ENCODE measurements at regions not wholly inside any gene's neighbourhood (a gene's known extent, or its start where the extent isn't known, plus 50 kb on each side); places are given as distances from the start of the nearest gene placed in this dataset.

- no peak overlapping the region for H3K4me3 ChIP-seq (ENCODE audit: low read length)
- TF ChIP-seq CTCF (conservative IDR thresholded peaks at IDR 0.05; ENCODE audit: low read length), result no peak
- no peak for DNase-seq (ENCODE audit: low read depth)
These were observed 243.0 kb downstream of the HNMT start for GRCh38 chr2:138207074-138207930.

- H3K4me3 ChIP-seq (ENCODE audit: low read length), result no peak overlapping the region
- TF ChIP-seq CTCF (conservative IDR thresholded peaks at IDR 0.05; ENCODE audit: low read length), result no peak
- DNase-seq (ENCODE audit: low read depth), result no peak
These were observed 244.7 kb downstream of the HNMT start for GRCh38 chr2:138209009-138209408.

GRCh38 chr2:138210487-138210886 is 246.2 kb downstream of the HNMT start:
- DNase-seq (ENCODE audit: low read depth), result no peak
- H3K4me3 ChIP-seq (ENCODE audit: low read length), result no peak overlapping the region
- no peak for TF ChIP-seq CTCF (conservative IDR thresholded peaks at IDR 0.05; ENCODE audit: low read length)

- no peak for DNase-seq (ENCODE audit: low read depth)
- TF ChIP-seq CTCF (conservative IDR thresholded peaks at IDR 0.05; ENCODE audit: low read length), result no peak
- no peak overlapping the region for H3K4me3 ChIP-seq (ENCODE audit: low read length)
These were observed 248.2 kb downstream of the HNMT start for GRCh38 chr2:138212434-138212833.

GRCh38 chr2:138213084-138213483 is 248.8 kb downstream of the HNMT start:
- DNase-seq (ENCODE audit: low read depth), result no peak
- no peak for TF ChIP-seq CTCF (conservative IDR thresholded peaks at IDR 0.05; ENCODE audit: low read length)

GRCh38 chr2:138213624-138214023 is 249.4 kb downstream of the HNMT start:
- no peak for TF ChIP-seq CTCF (conservative IDR thresholded peaks at IDR 0.05; ENCODE audit: low read length)
- no peak for DNase-seq (ENCODE audit: low read depth)
- H3K4me3 ChIP-seq (ENCODE audit: low read length), result no peak overlapping the region

More at GRCh38 chr2:138213084-138213483, 248.8 kb downstream of the HNMT start:
- no peak overlapping the region for H3K4me3 ChIP-seq (ENCODE audit: low read length)

- TF ChIP-seq CTCF (conservative IDR thresholded peaks at IDR 0.05; ENCODE audit: low read length), result no peak
- H3K4me3 ChIP-seq (ENCODE audit: low read length), result no peak overlapping the region
- no peak for DNase-seq (ENCODE audit: low read depth)
These were observed 251.7 kb downstream of the HNMT start for GRCh38 chr2:138215958-138216357.

Data from AG10803 (cell line).